ENCODE measurements at regions not wholly inside any gene's neighbourhood (a gene's known extent, or its start where the extent isn't known, plus 50 kb on each side); places are given as distances from the start of the nearest gene placed in this dataset.

DNA sequence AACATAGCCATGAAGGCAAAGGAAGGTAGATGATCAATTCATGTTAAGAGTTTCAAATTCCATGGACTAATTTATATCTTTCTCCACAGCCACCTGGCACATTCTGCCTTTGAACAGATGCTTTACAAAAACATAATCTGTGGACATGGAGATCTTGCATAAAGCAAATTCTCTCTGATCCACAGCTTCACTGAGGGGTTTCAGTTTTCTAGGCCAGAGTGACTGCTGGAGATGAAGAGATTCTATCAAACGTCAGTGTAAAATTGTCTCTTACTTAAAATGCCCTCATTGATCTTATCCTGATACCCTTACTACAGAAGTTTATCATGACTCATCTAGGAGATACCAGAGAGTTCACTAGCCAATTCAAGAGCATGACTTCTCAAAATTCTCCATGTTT, 291.6 kb downstream of the DAD1 start:
- no peaks in the 10 kb centered on the region for H3K9me3 ChIP-seq
- peak overlapping the region; percentile 60; the same call in 2 of the 3 replicates for H3K4me2 ChIP-seq
- ChIA-PET POLR2A (no interaction called here), CTCF (interaction anchor here (1.1 to 4.1 kb wide), 2 partner anchors 18 to 23 kb away, joined by 3 to 19 read pairs; no protein-coding TSS in a partner anchor)
- 27% methylated on average over 1 of the region's 1 CpG for WGBS (ENCODE audit: missing lambda C conversion rate)
- no peak for TF ChIP-seq GATA3 (IDR thresholded peaks at IDR 0.05; ENCODE audit: borderline replicate concordance)
- TF ChIP-seq, protein P1, sequence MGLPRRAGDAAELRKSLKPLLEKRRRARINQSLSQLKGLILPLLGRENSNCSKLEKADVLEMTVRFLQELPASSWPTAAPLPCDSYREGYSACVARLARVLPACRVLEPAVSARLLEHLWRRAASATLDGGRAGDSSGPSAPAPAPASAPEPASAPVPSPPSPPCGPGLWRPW (IDR thresholded peaks at IDR 0.05) = no peak
- no peak for TF ChIP-seq NPAS2 (CRISPR knock-in tag; IDR thresholded peaks at IDR 0.05; ENCODE audit: borderline replicate concordance)
- no peak for TF ChIP-seq ESRRA (IDR thresholded peaks at IDR 0.05; ENCODE audit: borderline replicate concordance, low read length)
- TF ChIP-seq MAZ (IDR thresholded peaks at IDR 0.05; ENCODE audit: borderline replicate concordance, low read depth, low read length) = no peak
- TF ChIP-seq ZSCAN20 (CRISPR knock-in tag; IDR thresholded peaks at IDR 0.05) = no peak
- TF ChIP-seq FOSL2 (IDR thresholded peaks at IDR 0.05) = no peak
- TF ChIP-seq FOSL2 (CRISPR knock-in tag; IDR thresholded peaks at IDR 0.05) = no peak; the same call in 1 of the 2 replicates
- TF ChIP-seq FOSB (CRISPR knock-in tag; IDR thresholded peaks at IDR 0.05) = no peak
- TF ChIP-seq EP300 (IDR thresholded peaks at IDR 0.05) = no peak
- TF ChIP-seq SMC3 (IDR thresholded peaks at IDR 0.05) = no peak
- TF ChIP-seq CHD4 (IDR thresholded peaks at IDR 0.05; ENCODE audit: borderline replicate concordance) = no peak
- no peak for TF ChIP-seq MYC (IDR thresholded peaks at IDR 0.05; ENCODE audit: borderline replicate concordance, low read length)
- no peak for TF ChIP-seq RAD21 (conservative IDR thresholded peaks at IDR 0.05 in 1 of 2, IDR thresholded peaks at IDR 0.05 in 1 of 2)
- FAIRE-seq = no peak
- H3K4me1 ChIP-seq = peaks cover 30% of the 10 kb centered on the region
- ATAC-seq = no peak
- H3K4me3 ChIP-seq = no peak overlapping the region
- no peak overlapping the region for H3K27ac ChIP-seq
- DNase-seq (ENCODE audit: low read depth in 1 of 2, low spot score in 1 of 2) = no peak

DNA sequence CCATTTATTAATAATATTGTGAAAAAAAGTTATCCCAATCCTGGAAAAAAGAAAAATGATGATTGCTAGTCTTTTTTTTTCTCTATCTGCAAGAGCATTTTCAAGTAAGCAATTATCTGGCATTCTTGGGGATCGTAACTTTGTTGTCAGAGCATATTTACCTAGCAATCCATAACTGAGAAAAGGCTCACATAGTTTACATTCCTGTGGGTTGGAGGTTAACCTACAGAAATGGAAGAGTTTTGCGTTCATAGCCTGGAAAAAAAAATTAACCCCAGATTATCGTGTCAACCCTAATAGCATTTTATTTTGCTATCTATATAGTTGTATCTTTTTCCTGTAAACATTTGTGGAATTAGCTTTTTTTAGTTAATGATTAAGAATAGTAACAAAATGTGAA, 292.3 kb downstream of the DAD1 start:
- peak in 1 of 2 experiments; percentile 73; a peak in 3 of 6 replicates for ATAC-seq
- FAIRE-seq = no peak
- WGBS (ENCODE audit: missing lambda C conversion rate) = 0% methylated on average over 3 of the region's 3 CpGs
- no peaks in the 10 kb centered on the region for H3K9me3 ChIP-seq
- H3K4me3 ChIP-seq = no peak overlapping the region
- no peak for TF ChIP-seq KDM1A (IDR thresholded peaks at IDR 0.05; ENCODE audit: low read depth)
- TF ChIP-seq RAD21 (conservative IDR thresholded peaks at IDR 0.05 in 1 of 2, IDR thresholded peaks at IDR 0.05 in 1 of 2) = no peak
- peak; percentile 22; the same call in 1 of the 2 replicates for TF ChIP-seq JUNB (IDR thresholded peaks at IDR 0.05)
- TF ChIP-seq NR3C1 (IDR thresholded peaks at IDR 0.05) = no peak
- TF ChIP-seq CEBPB (IDR thresholded peaks at IDR 0.05) = peak in 1 of 2 experiments; percentile 33; a peak in 1 of 4 replicates
- TF ChIP-seq, protein P2, sequence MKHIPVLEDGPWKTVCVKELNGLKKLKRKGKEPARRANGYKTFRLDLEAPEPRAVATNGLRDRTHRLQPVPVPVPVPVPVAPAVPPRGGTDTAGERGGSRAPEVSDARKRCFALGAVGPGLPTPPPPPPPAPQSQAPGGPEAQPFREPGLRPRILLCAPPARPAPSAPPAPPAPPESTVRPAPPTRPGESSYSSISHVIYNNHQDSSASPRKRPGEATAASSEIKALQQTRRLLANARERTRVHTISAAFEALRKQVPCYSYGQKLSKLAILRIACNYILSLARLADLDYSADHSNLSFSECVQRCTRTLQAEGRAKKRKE (CRISPR knock-in tag; IDR thresholded peaks at IDR 0.05; ENCODE audit: low read depth) = no peak
- TF ChIP-seq SREBF2 (IDR thresholded peaks at IDR 0.05) = no peak
- TF ChIP-seq, protein P3, sequence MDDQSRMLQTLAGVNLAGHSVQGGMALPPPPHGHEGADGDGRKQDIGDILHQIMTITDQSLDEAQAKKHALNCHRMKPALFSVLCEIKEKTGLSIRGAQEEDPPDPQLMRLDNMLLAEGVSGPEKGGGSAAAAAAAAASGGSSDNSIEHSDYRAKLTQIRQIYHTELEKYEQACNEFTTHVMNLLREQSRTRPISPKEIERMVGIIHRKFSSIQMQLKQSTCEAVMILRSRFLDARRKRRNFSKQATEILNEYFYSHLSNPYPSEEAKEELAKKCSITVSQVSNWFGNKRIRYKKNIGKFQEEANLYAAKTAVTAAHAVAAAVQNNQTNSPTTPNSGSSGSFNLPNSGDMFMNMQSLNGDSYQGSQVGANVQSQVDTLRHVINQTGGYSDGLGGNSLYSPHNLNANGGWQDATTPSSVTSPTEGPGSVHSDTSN (IDR thresholded peaks at IDR 0.05) = 0 out of 2 replicates have a peak, but pooled peaks have one; percentile 39
- TF ChIP-seq, protein P4, sequence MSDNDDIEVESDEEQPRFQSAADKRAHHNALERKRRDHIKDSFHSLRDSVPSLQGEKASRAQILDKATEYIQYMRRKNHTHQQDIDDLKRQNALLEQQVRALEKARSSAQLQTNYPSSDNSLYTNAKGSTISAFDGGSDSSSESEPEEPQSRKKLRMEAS (IDR thresholded peaks at IDR 0.05) = peak; percentile 34; the same call in 1 of the 2 replicates
- TF ChIP-seq EHMT2 (IDR thresholded peaks at IDR 0.05; ENCODE audit: low read depth) = no peak
- TF ChIP-seq HDAC2 (IDR thresholded peaks at IDR 0.05) = no peak
- peak; percentile 85 for TF ChIP-seq GATA3 (IDR thresholded peaks at IDR 0.05; ENCODE audit: borderline replicate concordance)
- peak in 1 of 2 experiments; percentile 53 for DNase-seq (ENCODE audit: low read depth in 1 of 2, low spot score in 1 of 2)
- ChIA-PET CTCF (interaction anchor here (1.2 to 4.1 kb wide), 3 partner anchors 19 to 37 kb away, joined by 3 to 19 read pairs (median 5); no protein-coding TSS in a partner anchor), POLR2A (no interaction called here)
- H3K4me2 ChIP-seq = peak overlapping the region; percentile 60
- peaks cover 30% of the 10 kb centered on the region for H3K4me1 ChIP-seq
- H3K27ac ChIP-seq = no peak overlapping the region
